A549 (cell line): ENCODE measurements at regions not wholly inside any gene's neighbourhood (a gene's known extent, or its start where the extent isn't known, plus 50 kb on each side); places are given as distances from the start of the nearest gene placed in this dataset.

Experiments used
- BCL3 ChIP-seq: fragments of >200 bp; sonication (Bioruptor Twin); formaldehyde crosslinking; IDR thresholded peaks from 3 replicates; pipeline ENCODE4 v1.6.1; 2016
- CHD4 ChIP-seq: fragments of 200-600 bp; sonication (generic); IDR thresholded peaks from 2 replicates; pipeline ENCODE4 v1.6.1; 2016; ENCODE audit warnings: antibody characterized with exemption, mild to moderate bottlenecking, borderline replicate concordance
- CTCF ChIP-seq: fragments of >200 bp; sonication (Bioruptor Twin); formaldehyde crosslinking; IDR thresholded peaks from 3 replicates; pipeline ENCODE4 v1.5.1; 2016
- ESRRA ChIP-seq: fragments of 150-350 bp; IDR thresholded peaks from 2 replicates; pipeline ENCODE4 v1.6.1; 2014; ENCODE audit warnings: mild to moderate bottlenecking, low read length, borderline replicate concordance
- RFX5 ChIP-seq: fragments of 450-650 bp; IDR thresholded peaks from 2 replicates; pipeline ENCODE4 v1.7.1; 2014; ENCODE audit warnings: antibody characterized with exemption, mild to moderate bottlenecking, moderate library complexity
- ZFP36 ChIP-seq: fragments of 450-650 bp; IDR thresholded peaks from 2 replicates; pipeline ENCODE4 v1.6.1; 2014; ENCODE audit warnings: borderline replicate concordance; ENCODE audit not compliant: partially characterized antibody

GRCh38 chr12:131397493-131398181, 313.3 kb upstream of the SFSWAP start:
- TF ChIP-seq CTCF (no peak), RFX5 (no peak), BCL3 (no peak), ESRRA (no peak), ZFP36 (peak; percentile 81), CHD4 (no peak)
